Neural progenitor cell (in vitro differentiated cells): ENCODE measurements at regions not wholly inside any gene's neighbourhood (a gene's known extent, or its start where the extent isn't known, plus 50 kb on each side); places are given as distances from the start of the nearest gene placed in this dataset.

Experiments
- DNase-seq: peaks from one replicate; pipeline ENCODE4 v3.0.0-alpha.2; 2016; ENCODE audit warnings: low spot score
- H2AFZ ChIP-seq: fragments of 200-600 bp; sonication (generic); replicated peaks from 2 replicates; pipeline ENCODE4 v1.6.1; 2016; ENCODE audit warnings: antibody characterized with exemption
- H3F3A ChIP-seq: fragments of 200-600 bp; sonication (generic); 2 replicates; pipeline ENCODE4 v1.6.1; 2016; ENCODE audit warnings: antibody characterized with exemption, low read depth
- H3K27ac ChIP-seq: fragments of 200-600 bp; sonication (generic); 2 replicates; pipeline ENCODE4 v1.5.1; 2016; ENCODE audit warnings: mild to moderate bottlenecking
- H3K27me3 ChIP-seq: fragments of 200-600 bp; sonication (generic); 2 replicates; pipeline ENCODE4 v1.6.1; 2016; ENCODE audit warnings: mild to moderate bottlenecking, moderate library complexity
- H3K36me3 ChIP-seq: fragments of 200-600 bp; sonication (generic); 2 replicates; pipeline ENCODE4 v1.5.1; 2016
- H3K4me1 ChIP-seq: fragments of 200-600 bp; sonication (generic); 2 replicates; pipeline ENCODE4 v1.6.1; 2016; ENCODE audit warnings: mixed run types
- H3K4me2 ChIP-seq: fragments of 200-600 bp; sonication (generic); 2 replicates; pipeline ENCODE4 v1.6.1; 2016
- H3K4me3 ChIP-seq: fragments of 200-600 bp; sonication (generic); 2 replicates; pipeline ENCODE4 v1.5.1; 2016
- H3K79me2 ChIP-seq: fragments of 200-600 bp; sonication (generic); 2 replicates; pipeline ENCODE4 v1.6.1; 2016; ENCODE audit warnings: low read depth
- H3K9ac ChIP-seq: fragments of 200-600 bp; sonication (generic); 2 replicates; pipeline ENCODE4 v1.6.1; 2016
- H3K9me3 ChIP-seq: fragments of 200-600 bp; sonication (generic); 2 replicates; pipeline ENCODE4 v1.5.1; 2016; ENCODE audit warnings: low read depth
- H4K20me1 ChIP-seq: fragments of 200-600 bp; sonication (generic); 2 replicates; pipeline ENCODE4 v1.6.1; 2016; ENCODE audit warnings: low read depth
- H3K27ac Mint-ChIP-seq: 3 replicates; pipeline ENCODE4 v1.8.0; 2021; ENCODE audit warnings: mixed read lengths
- H3K27me3 Mint-ChIP-seq: 2 replicates; pipeline ENCODE4 v1.8.0; 2022; ENCODE audit warnings: low read depth, mild to moderate bottlenecking, inconsistent platforms, moderate library complexity, mixed read lengths; ENCODE audit not compliant: insufficient read depth
- H3K36me3 Mint-ChIP-seq: 3 replicates; pipeline ENCODE4 v1.8.0; 2021; ENCODE audit warnings: mixed read lengths
- H3K4me1 Mint-ChIP-seq: 3 replicates; pipeline ENCODE4 v1.8.0; 2021; ENCODE audit warnings: mixed read lengths
- H3K4me3 Mint-ChIP-seq: 3 replicates; pipeline ENCODE4 v1.8.0; 2021; ENCODE audit warnings: mild to moderate bottlenecking, moderate library complexity, mixed read lengths
- H3K9me3 Mint-ChIP-seq: 3 replicates; pipeline ENCODE4 v1.8.0; 2020; ENCODE audit warnings: mixed read lengths
- CTCF ChIP-seq: fragments of 200-600 bp; sonication (generic); IDR thresholded peaks from 2 replicates; pipeline ENCODE4 v1.5.1; 2017; ENCODE audit warnings: antibody characterized with exemption, mild to moderate bottlenecking
- EZH2 ChIP-seq: fragments of 200-600 bp; sonication (generic); IDR thresholded peaks from 2 replicates; pipeline ENCODE4 v1.6.1; 2017; ENCODE audit warnings: antibody characterized with exemption, mild to moderate bottlenecking, moderate library complexity
- EZH2phosphoT487 ChIP-seq: fragments of 200-600 bp; sonication (generic); IDR thresholded peaks from 2 replicates; pipeline ENCODE4 v1.6.1; 2017; ENCODE audit warnings: antibody characterized with exemption

DNA sequence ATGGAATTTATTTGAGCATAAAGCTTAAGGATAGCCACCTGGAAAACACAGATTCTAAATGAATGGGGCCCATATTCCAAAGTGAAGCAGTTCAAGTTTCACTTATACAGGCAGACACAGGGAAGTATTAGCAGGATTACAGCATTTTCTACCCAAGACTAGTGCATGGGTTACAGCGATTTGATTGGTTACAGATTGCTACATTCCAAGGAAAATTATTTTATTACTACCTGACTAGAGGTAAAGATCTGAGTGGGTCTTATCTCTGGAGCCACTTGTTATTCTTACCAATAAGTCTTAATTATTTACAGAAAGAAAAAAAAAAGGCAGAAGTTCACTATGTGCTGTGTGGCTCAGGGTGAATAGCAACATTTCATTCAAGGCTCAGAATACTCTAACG, 87.4 kb upstream of the ITGB1 start:
- no peaks in the 10 kb centered on the region for H3K79me2 ChIP-seq
- no peak overlapping the region for H3K4me2 ChIP-seq
- H3K27ac ChIP-seq = no peak overlapping the region
- no peaks in the 10 kb centered on the region for H3K36me3 ChIP-seq
- no peaks in the 10 kb centered on the region for H4K20me1 ChIP-seq
- H3K4me3 ChIP-seq = no peak overlapping the region
- no peak overlapping the region for H3K4me3 Mint-ChIP-seq
- H3F3A ChIP-seq = no peaks in the 10 kb centered on the region
- no peak overlapping the region for H3K9ac ChIP-seq
- peaks cover 17% of the 10 kb centered on the region for H3K4me1 Mint-ChIP-seq
- H3K27me3 ChIP-seq = no peaks in the 10 kb centered on the region
- peaks cover 3% of the 10 kb centered on the region for H3K9me3 Mint-ChIP-seq
- TF ChIP-seq CTCF = no peak
- H3K9me3 ChIP-seq = no peaks in the 10 kb centered on the region
- no peaks in the 10 kb centered on the region for H3K36me3 Mint-ChIP-seq
- no peak overlapping the region for H3K27ac Mint-ChIP-seq
- peaks cover 6% of the 10 kb centered on the region for H3K27me3 Mint-ChIP-seq
- no peak for DNase-seq
- H2AFZ ChIP-seq = no peak overlapping the region
- no peaks in the 10 kb centered on the region for H3K4me1 ChIP-seq

DNA sequence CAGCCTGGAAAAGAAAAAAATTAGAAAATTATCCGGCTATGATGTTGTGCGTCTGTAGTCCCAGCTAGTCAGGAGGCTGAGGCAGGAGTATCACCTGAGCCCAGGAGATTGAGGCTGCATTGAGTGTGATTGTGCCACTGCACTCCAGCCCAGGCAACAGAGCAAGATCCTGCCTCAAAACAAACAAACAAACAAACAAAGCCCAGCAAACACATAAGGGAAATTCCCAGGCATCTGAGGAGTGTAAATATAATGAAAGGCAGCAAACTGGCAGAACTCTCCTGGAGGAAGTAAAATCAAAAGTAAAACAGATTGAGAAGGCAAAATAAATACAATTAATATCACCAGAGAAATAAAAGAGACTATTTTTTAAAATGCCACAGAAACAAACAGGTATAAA, 84.5 kb upstream of the ITGB1 start:
- Histone ChIP-seq H2AFZ (no peak overlapping the region), H4K20me1 (no peaks in the 10 kb centered on the region), H3K9me3 (no peaks in the 10 kb centered on the region), H3K4me1 (peaks cover 9% of the 10 kb centered on the region), H3K4me2 (no peak overlapping the region), H3K27ac (no peak overlapping the region), H3K79me2 (no peaks in the 10 kb centered on the region), H3F3A (no peaks in the 10 kb centered on the region), H3K27me3 (no peaks in the 10 kb centered on the region), H3K36me3 (no peaks in the 10 kb centered on the region), H3K9ac (no peak overlapping the region), H3K4me3 (no peak overlapping the region)
- H3K36me3 Mint-ChIP-seq = no peaks in the 10 kb centered on the region
- H3K27me3 Mint-ChIP-seq = peaks cover 4% of the 10 kb centered on the region
- H3K9me3 Mint-ChIP-seq = no peaks in the 10 kb centered on the region
- no peak for DNase-seq
- peak overlapping the region; percentile 22 for H3K27ac Mint-ChIP-seq
- H3K4me3 Mint-ChIP-seq = no peak overlapping the region
- H3K4me1 Mint-ChIP-seq = peaks cover 32% of the 10 kb centered on the region
- TF ChIP-seq EZH2phosphoT487 (no peak), CTCF (no peak), EZH2 (no peak)

DNA sequence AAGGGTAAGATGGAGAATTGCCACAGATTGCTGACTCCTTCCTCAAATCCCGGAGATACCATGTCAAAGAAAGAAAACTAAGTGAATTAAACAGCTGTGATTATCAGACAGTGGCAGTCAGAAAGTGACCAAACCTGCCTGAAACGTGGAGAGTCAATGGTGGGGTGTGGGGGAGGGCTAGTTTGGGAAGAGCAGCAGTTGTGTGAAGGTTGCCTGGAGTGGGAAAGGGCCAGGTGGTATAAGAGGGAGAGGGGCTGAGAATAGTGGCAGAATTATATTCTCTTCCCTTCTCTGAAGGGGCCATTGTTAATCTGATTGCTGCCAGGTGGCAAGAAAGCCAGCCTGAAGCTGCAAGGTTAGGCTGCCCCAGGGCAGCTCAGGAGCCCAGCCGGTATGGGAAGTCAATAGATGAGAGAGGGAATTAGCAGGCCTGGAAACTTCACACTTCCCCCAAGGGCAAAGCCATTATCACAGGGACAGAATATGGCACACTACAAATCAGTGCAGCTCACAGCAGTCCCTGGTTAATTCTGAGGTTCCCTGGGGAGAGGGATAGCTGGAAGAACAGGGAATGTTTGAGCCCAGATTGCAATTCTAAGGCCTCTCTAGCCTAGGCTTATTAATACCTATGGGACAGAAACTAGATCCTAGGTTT, 83.9 kb upstream of the ITGB1 start:
- peaks cover 4% of the 10 kb centered on the region for H3K27me3 Mint-ChIP-seq
- Histone ChIP-seq H3K27ac (no peak overlapping the region), H3K9ac (no peak overlapping the region), H3K79me2 (no peaks in the 10 kb centered on the region), H3K4me3 (no peak overlapping the region), H4K20me1 (no peaks in the 10 kb centered on the region), H2AFZ (no peak overlapping the region), H3K36me3 (no peaks in the 10 kb centered on the region), H3K4me2 (no peak overlapping the region), H3K4me1 (peaks cover 9% of the 10 kb centered on the region), H3F3A (no peaks in the 10 kb centered on the region), H3K27me3 (no peaks in the 10 kb centered on the region), H3K9me3 (no peaks in the 10 kb centered on the region)
- H3K36me3 Mint-ChIP-seq = no peaks in the 10 kb centered on the region
- no peak overlapping the region for H3K4me3 Mint-ChIP-seq
- H3K4me1 Mint-ChIP-seq = peaks cover 32% of the 10 kb centered on the region
- DNase-seq = no peak
- H3K27ac Mint-ChIP-seq = peak overlapping the region; percentile 32
- no peaks in the 10 kb centered on the region for H3K9me3 Mint-ChIP-seq
- TF ChIP-seq EZH2phosphoT487 (no peak), CTCF (no peak), EZH2 (no peak)
